GM19023 (cell line): ENCODE measurements at regions not wholly inside any gene's neighbourhood (a gene's known extent, or its start where the extent isn't known, plus 50 kb on each side); places are given as distances from the start of the nearest gene placed in this dataset.
"Not testable (repeated sequence)": the region's sequence is repeated elsewhere in the genome, so short reads cannot be mapped to it uniquely, and the experiment has no call there.

Experiments
- ATAC-seq: cut with Tn5 transposase; IDR thresholded peaks from one replicate; pipeline ENCODE4 v1.9.1; 2021; ENCODE audit warnings: mild to moderate bottlenecking, moderate library complexity; ENCODE audit not compliant: unreplicated experiment

- no peak for ATAC-seq
These were observed 567.2 kb upstream of the NECTIN3 start for GRCh38 chr3:110504401-110504800.

- ATAC-seq, result no peak
These were observed 566.7 kb upstream of the NECTIN3 start for GRCh38 chr3:110504901-110505300.

- ATAC-seq, result no peak
These were observed 564.7 kb upstream of the NECTIN3 start for GRCh38 chr3:110506890-110507289.

- not testable (repeated sequence) for ATAC-seq
These were observed 564.0 kb upstream of the NECTIN3 start for GRCh38 chr3:110507570-110507969.

- no peak for ATAC-seq
These were observed 558.7 kb upstream of the NECTIN3 start for GRCh38 chr3:110512961-110513360.

- ATAC-seq, result no peak
These were observed 553.6 kb upstream of the NECTIN3 start for GRCh38 chr3:110518031-110518430.

GRCh38 chr3:110519071-110519470, 552.5 kb upstream of the NECTIN3 start:
- ATAC-seq, result no peak

GRCh38 chr3:110521019-110521418, 550.6 kb upstream of the NECTIN3 start:
- no peak for ATAC-seq

GRCh38 chr3:110525558-110526064, 546.0 kb upstream of the NECTIN3 start:
- ATAC-seq, result not testable (repeated sequence)

GRCh38 chr3:110526777-110527727, 544.6 kb upstream of the NECTIN3 start:
- no peak for ATAC-seq

- ATAC-seq, result no peak
These were observed 543.1 kb upstream of the NECTIN3 start for GRCh38 chr3:110528305-110529121.

GRCh38 chr3:110530902-110531301, 540.7 kb upstream of the NECTIN3 start:
- ATAC-seq, result no peak

- no peak for ATAC-seq
These were observed 538.5 kb upstream of the NECTIN3 start for GRCh38 chr3:110533089-110533488.

- no peak for ATAC-seq
These were observed 529.0 kb upstream of the NECTIN3 start for GRCh38 chr3:110542552-110543150.

- ATAC-seq, result no peak
These were observed 526.9 kb upstream of the NECTIN3 start for GRCh38 chr3:110544730-110545129.

GRCh38 chr3:110550511-110550910, 521.1 kb upstream of the NECTIN3 start:
- ATAC-seq, result no peak

- no peak for ATAC-seq
These were observed 509.0 kb upstream of the NECTIN3 start for GRCh38 chr3:110562621-110563020.

- no peak for ATAC-seq
These were observed 506.9 kb upstream of the NECTIN3 start for GRCh38 chr3:110564674-110565073.

- no peak for ATAC-seq
These were observed 504.6 kb upstream of the NECTIN3 start for GRCh38 chr3:110567029-110567428.

- ATAC-seq, result no peak
These were observed 503.4 kb upstream of the NECTIN3 start for GRCh38 chr3:110568246-110568645.

GRCh38 chr3:110569073-110569472, 502.5 kb upstream of the NECTIN3 start:
- ATAC-seq, result no peak
